Esophagus squamous epithelium (tissue), 5 donors: ENCODE measurements at regions not wholly inside any gene's neighbourhood (a gene's known extent, or its start where the extent isn't known, plus 50 kb on each side); places are given as distances from the start of the nearest gene placed in this dataset.

Experiments used
- DNase-seq: peaks from one replicate; lab custom pipeline; 2025; lab: John Stamatoyannopoulos, UW
- H3K27ac ChIP-seq, 4 donors: fragments of 200-600 bp; sonication (generic); one replicate each; pipeline ENCODE4 v1.5.1; 2016 to 2019; ENCODE audit warnings: mild to moderate bottlenecking in 1 of 4
- H3K27me3 ChIP-seq, 4 donors: fragments of 200-600 bp; sonication (generic); 1 replicate in 3 of 4; 2 replicates in 1 of 4; pipeline versions ENCODE4 v1.5.1 to v1.6.0; 2017 to 2021; ENCODE audit warnings: antibody characterized with exemption in 1 of 4
- H3K36me3 ChIP-seq, 3 donors: fragments of 200-600 bp; sonication (generic); one replicate each; pipeline ENCODE4 v1.5.1; 2016 to 2019
- H3K4me1 ChIP-seq, 3 donors: fragments of 200-600 bp; sonication (generic); one replicate each; pipeline ENCODE4 v1.5.1; 2017 to 2019
- H3K4me3 ChIP-seq, 4 donors: fragments of 200-600 bp; sonication (generic); 1 replicate in 3 of 4; 2 replicates in 1 of 4; pipeline ENCODE4 v1.5.1; 2016 to 2019; ENCODE audit warnings: mild to moderate bottlenecking in 2 of 4, moderate library complexity in 1 of 4
- H3K9me3 ChIP-seq, 3 donors: fragments of 200-600 bp; sonication (generic); one replicate each; pipeline ENCODE4 v1.5.1; 2016 to 2019
- POLR2A ChIP-seq, 4 donors: fragments of 450-650 bp; IDR thresholded peaks; one replicate each; pipeline ENCODE4 v1.6.1; 2017; ENCODE audit warnings: antibody characterized with exemption in 4 of 4, mild to moderate bottlenecking in 4 of 4, moderate library complexity in 3 of 4
- WGBS, 2 donors: methylation state at CpG; one replicate each; pipeline ENCODE4 v1.1.5; 2018; 5-methylcytosine and 5-hydroxymethylcytosine counted together
- intact Hi-C: fragments of 100-400 bp; cut with DNase I; formaldehyde crosslinking; loops from one replicate; pipeline ENCODE4 v1.15.0; 2022
- TF ChIP-seq, protein P1 (sequence below), 6 experiments: fragments of 450-650 bp in 4 of 6; fragments of 200-600 bp in 2 of 6; sonication (generic) in 2 of 6; IDR thresholded peaks; one replicate each; pipeline ENCODE4 v1.5.1; 2016 to 2019; ENCODE audit warnings: antibody characterized with exemption in 6 of 6, mild to moderate bottlenecking in 4 of 6, moderate library complexity in 4 of 6
- donor health status: DM: yes; HTN: yes; CAD: no.

DNA sequence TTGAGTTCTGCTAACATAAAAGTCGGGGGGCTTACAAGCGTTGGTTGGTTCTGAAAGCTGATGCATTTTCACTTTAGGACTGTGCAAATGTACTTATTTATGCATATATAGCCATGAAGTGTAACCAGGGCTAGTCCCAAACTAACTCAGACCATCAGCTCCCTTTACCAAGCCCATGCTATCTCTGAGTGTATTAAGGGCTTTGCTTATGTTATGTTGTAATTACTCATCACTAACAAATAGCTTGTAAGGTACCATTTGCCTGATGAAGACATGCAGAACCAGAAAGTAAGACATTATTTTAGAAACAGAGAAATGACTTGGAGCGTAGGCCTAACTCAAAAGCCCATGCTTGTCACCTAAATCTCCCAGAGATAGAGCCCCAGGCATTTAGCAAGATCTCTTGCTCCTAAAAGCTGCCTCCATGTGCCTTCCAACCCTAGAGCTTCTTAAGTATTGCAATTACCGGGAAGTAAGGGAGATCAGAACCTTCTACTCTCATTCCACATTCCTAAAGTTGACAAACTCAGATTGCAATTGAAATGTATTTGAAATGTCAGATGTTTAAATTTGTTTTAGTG lies 362.9 kb upstream of the RBMS3 start:
- H3K27me3 ChIP-seq: no peaks in the 10 kb centered on the region
- H3K4me1 ChIP-seq: peaks cover 0 to 11% (median 0%) of the 10 kb centered on the region in 3 donors
- H3K9me3 ChIP-seq: no peaks in the 10 kb centered on the region
- 89 to 90% methylated on average over 4 of the region's 4 CpGs for WGBS, 2 donors
- H3K4me3 ChIP-seq: no peak overlapping the region
- H3K36me3 ChIP-seq: no peaks in the 10 kb centered on the region
- H3K27ac ChIP-seq: peak overlapping the region in 1 of 4 donors; percentile 2
- intact Hi-C loops: no loop called here
- TF ChIP-seq, protein P1, sequence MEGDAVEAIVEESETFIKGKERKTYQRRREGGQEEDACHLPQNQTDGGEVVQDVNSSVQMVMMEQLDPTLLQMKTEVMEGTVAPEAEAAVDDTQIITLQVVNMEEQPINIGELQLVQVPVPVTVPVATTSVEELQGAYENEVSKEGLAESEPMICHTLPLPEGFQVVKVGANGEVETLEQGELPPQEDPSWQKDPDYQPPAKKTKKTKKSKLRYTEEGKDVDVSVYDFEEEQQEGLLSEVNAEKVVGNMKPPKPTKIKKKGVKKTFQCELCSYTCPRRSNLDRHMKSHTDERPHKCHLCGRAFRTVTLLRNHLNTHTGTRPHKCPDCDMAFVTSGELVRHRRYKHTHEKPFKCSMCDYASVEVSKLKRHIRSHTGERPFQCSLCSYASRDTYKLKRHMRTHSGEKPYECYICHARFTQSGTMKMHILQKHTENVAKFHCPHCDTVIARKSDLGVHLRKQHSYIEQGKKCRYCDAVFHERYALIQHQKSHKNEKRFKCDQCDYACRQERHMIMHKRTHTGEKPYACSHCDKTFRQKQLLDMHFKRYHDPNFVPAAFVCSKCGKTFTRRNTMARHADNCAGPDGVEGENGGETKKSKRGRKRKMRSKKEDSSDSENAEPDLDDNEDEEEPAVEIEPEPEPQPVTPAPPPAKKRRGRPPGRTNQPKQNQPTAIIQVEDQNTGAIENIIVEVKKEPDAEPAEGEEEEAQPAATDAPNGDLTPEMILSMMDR (IDR thresholded peaks at IDR 0.05): no peak
- TF ChIP-seq POLR2A (IDR thresholded peaks at IDR 0.05): no peak
- no peak for DNase-seq

DNA sequence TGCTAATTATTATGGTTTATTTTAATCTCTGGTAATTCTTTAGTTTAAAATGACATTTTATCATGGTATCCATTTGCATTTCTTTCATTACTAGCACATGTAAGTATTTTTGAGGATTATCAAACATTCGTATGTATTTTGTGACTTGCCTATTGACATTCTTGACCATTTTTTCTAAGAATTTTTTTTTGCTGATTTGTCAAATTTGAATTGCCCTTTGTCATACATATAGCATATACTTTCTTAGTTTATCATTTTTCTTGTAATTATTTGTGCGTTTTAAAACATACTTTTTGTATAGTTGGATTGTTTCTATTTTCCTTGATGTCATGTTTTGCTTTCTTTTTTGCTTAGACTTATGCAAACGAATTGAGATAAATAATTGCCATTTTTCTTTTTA lies 358.5 kb upstream of the RBMS3 start:
- TF ChIP-seq, protein P1 (IDR thresholded peaks at IDR 0.05): no peak
- no peak for TF ChIP-seq POLR2A (IDR thresholded peaks at IDR 0.05)
- 82 to 85% methylated on average over 3 of the region's 3 CpGs for WGBS, 2 donors
- no peak overlapping the region for H3K4me3 ChIP-seq
- no peak for DNase-seq
- intact Hi-C loops: no loop called here
- H3K36me3 ChIP-seq: no peaks in the 10 kb centered on the region
- H3K9me3 ChIP-seq: no peaks in the 10 kb centered on the region
- no peaks in the 10 kb centered on the region for H3K27me3 ChIP-seq
- H3K27ac ChIP-seq: no peak overlapping the region
- no peaks in the 10 kb centered on the region for H3K4me1 ChIP-seq

DNA sequence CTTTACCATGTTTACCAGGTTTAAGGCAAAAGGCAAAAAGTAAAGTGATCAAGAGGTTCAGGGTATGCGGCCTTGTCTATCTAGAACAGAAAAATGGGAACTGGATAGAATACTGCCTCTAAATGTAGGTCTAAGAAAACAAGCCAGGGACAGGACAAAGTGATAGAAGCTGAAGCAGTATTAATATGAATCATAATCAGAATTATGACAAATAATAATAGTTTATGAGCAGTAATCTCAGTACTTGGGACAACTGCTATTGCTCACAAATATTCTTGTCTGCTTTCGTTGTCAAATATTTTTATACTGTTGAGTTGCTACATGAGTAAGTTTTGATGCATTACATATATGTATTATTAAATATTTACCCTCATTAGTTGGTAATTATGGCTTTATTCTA lies 356.9 kb upstream of the RBMS3 start:
- no peaks in the 10 kb centered on the region for H3K27me3 ChIP-seq
- intact Hi-C loops: no loop called here
- H3K4me1 ChIP-seq: no peaks in the 10 kb centered on the region
- DNase-seq: no peak
- no peak overlapping the region for H3K27ac ChIP-seq
- H3K36me3 ChIP-seq: no peaks in the 10 kb centered on the region
- H3K4me3 ChIP-seq: no peak overlapping the region
- H3K9me3 ChIP-seq: no peaks in the 10 kb centered on the region
- WGBS, 2 donors: 82 to 91% methylated on average over 2 of the region's 2 CpGs
- no peak for TF ChIP-seq POLR2A (IDR thresholded peaks at IDR 0.05)
- TF ChIP-seq, protein P1 (IDR thresholded peaks at IDR 0.05): no peak

DNA sequence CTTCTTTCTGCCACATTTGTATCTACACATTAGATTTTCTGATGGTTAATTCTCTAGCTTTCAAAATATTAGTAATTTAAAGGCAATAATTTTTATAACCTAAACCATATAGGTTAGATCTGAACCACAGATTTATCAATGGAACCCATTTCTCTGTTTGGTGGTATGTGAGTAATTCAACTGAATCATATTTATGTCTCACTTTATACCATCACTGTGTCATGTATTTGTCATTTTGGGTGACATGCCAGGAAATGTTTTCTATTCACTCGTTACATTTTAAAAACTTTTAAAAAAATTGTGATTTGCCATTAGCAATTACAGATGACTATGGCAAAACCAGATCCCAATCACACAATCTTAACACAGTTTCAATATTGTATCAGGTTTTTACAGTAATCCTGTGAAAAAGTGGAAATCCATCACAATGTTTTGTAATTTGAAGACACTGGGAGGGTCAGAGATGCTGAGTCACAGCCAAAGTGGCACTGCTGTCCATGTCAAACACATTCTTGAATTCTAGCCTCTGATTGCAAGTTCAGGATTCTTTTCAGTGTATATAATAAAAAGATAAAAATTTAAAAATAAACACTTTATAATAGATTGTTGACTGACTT lies 356.0 kb upstream of the RBMS3 start:
- Histone ChIP-seq H3K4me1 (no peaks in the 10 kb centered on the region), H3K36me3 (no peaks in the 10 kb centered on the region), H3K9me3 (no peaks in the 10 kb centered on the region), H3K27me3 (no peaks in the 10 kb centered on the region), H3K27ac (no peak overlapping the region), H3K4me3 (no peak overlapping the region)
- DNase-seq: no peak
- intact Hi-C loops: no loop called here
- TF ChIP-seq, protein P1 (IDR thresholded peaks at IDR 0.05): no peak
- no peak for TF ChIP-seq POLR2A (IDR thresholded peaks at IDR 0.05)
- 50 to 70% methylated on average over 1 of the region's 1 CpG for WGBS, 2 donors

DNA sequence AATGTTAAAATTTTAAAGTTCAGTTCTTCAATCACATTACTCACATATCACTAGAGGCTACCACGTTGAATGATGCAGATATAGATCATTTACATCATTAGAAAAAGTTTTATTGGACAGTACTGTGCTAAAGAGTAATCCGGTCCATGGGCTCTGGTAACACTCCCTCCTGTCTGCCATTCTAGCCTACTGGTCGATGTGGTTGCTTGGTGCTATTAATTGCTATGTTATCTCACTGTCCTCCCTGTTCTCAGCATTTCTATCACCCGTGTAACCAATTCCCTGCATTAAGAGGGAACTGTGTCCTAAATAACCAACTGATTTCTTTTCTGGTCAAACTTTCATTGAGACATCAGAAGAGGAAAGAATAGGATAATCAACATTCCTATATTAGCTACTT lies 347.5 kb upstream of the RBMS3 start:
- H3K27me3 ChIP-seq: no peaks in the 10 kb centered on the region
- 72 to 85% methylated on average over 4 of the region's 4 CpGs for WGBS, 2 donors
- H3K4me1 ChIP-seq: no peaks in the 10 kb centered on the region
- H3K4me3 ChIP-seq: no peak overlapping the region
- no peak for DNase-seq
- no peaks in the 10 kb centered on the region for H3K36me3 ChIP-seq
- intact Hi-C loops: no loop called here
- no peak overlapping the region for H3K27ac ChIP-seq
- no peaks in the 10 kb centered on the region for H3K9me3 ChIP-seq
- no peak for TF ChIP-seq POLR2A (IDR thresholded peaks at IDR 0.05)
- TF ChIP-seq, protein P1 (IDR thresholded peaks at IDR 0.05): no peak
